Suprapubic skin (tissue), 4 donors: ENCODE measurements at regions not wholly inside any gene's neighbourhood (a gene's known extent, or its start where the extent isn't known, plus 50 kb on each side); places are given as distances from the start of the nearest gene placed in this dataset.

Experiments
- EP300 ChIP-seq: sonication (generic); formaldehyde crosslinking; IDR thresholded peaks from one replicate; pipeline ENCODE4 v1.6.1; 2017; ENCODE audit warnings: antibody characterized with exemption
- POLR2A ChIP-seq, 2 donors: fragments of 450-650 bp; IDR thresholded peaks; one replicate each; pipeline ENCODE4 v1.6.1; 2017; ENCODE audit warnings: antibody characterized with exemption in 2 of 2, mild to moderate bottlenecking in 2 of 2, moderate library complexity in 2 of 2
- POLR2AphosphoS5 ChIP-seq, 3 donors: sonication (generic); formaldehyde crosslinking; IDR thresholded peaks; one replicate each; pipeline ENCODE4 v1.6.1; 2017; ENCODE audit warnings: antibody characterized with exemption in 3 of 3
- TF ChIP-seq, protein P1 (sequence below), 2 donors: fragments of 200-600 bp in 1 of 2; fragments of 450-650 bp in 1 of 2; sonication (generic) in 1 of 2; IDR thresholded peaks; one replicate each; pipeline ENCODE4 v1.5.1; 2016 to 2019; ENCODE audit warnings: antibody characterized with exemption in 2 of 2, mild to moderate bottlenecking in 1 of 2, moderate library complexity in 1 of 2

DNA sequence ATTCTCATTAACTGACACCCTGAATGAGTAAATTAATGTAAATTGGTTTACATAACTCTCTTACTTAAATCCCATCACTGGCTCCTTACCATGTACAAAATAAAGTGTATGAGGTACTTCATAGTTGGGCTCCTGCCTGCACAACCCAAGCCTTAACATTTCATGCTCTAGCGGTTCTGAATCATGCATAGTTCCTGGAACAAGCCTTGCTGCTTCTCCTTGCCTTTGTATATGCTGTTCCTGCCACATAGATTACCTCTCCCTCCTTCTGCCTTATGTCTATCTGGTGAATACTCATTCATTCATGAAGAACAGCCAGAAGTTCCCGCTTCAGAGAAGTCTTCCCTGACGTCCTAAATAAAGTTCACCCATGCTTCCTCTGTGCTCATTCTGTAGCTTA lies 594.7 kb downstream of the SMARCA1 start:
- TF ChIP-seq EP300 (no peak), POLR2A (IDR thresholded peaks at IDR 0.05) (no peak), POLR2AphosphoS5 (IDR thresholded peaks at IDR 0.05) (no peak)
- TF ChIP-seq, protein P1, sequence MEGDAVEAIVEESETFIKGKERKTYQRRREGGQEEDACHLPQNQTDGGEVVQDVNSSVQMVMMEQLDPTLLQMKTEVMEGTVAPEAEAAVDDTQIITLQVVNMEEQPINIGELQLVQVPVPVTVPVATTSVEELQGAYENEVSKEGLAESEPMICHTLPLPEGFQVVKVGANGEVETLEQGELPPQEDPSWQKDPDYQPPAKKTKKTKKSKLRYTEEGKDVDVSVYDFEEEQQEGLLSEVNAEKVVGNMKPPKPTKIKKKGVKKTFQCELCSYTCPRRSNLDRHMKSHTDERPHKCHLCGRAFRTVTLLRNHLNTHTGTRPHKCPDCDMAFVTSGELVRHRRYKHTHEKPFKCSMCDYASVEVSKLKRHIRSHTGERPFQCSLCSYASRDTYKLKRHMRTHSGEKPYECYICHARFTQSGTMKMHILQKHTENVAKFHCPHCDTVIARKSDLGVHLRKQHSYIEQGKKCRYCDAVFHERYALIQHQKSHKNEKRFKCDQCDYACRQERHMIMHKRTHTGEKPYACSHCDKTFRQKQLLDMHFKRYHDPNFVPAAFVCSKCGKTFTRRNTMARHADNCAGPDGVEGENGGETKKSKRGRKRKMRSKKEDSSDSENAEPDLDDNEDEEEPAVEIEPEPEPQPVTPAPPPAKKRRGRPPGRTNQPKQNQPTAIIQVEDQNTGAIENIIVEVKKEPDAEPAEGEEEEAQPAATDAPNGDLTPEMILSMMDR (IDR thresholded peaks at IDR 0.05) = no peak
